Peyer's patch (tissue), 4 donors: ENCODE measurements at regions not wholly inside any gene's neighbourhood (a gene's known extent, or its start where the extent isn't known, plus 50 kb on each side); places are given as distances from the start of the nearest gene placed in this dataset.

Experiments
- CTCF ChIP-seq, 6 experiments: fragments of 450-650 bp in 4 of 6; fragments of 200-600 bp in 2 of 6; sonication (generic) in 1 of 6; IDR thresholded peaks; one replicate each; pipeline ENCODE4 v1.5.1; 2017 to 2019; ENCODE audit warnings: antibody characterized with exemption in 6 of 6, mild to moderate bottlenecking in 3 of 6, moderate library complexity in 1 of 6
- POLR2A ChIP-seq, 2 donors: fragments of 450-650 bp; IDR thresholded peaks; one replicate each; pipeline ENCODE4 v1.5.1; 2017; ENCODE audit warnings: antibody characterized with exemption in 2 of 2, mild to moderate bottlenecking in 2 of 2, moderate library complexity in 2 of 2

GRCh38 chr12:40597133-40597532 lies 95.1 kb upstream of the CNTN1 start:
- TF ChIP-seq CTCF (IDR thresholded peaks at IDR 0.05): no peak
- TF ChIP-seq POLR2A (IDR thresholded peaks at IDR 0.05): no peak
